ENCODE measurements at regions not wholly inside any gene's neighbourhood (a gene's known extent, or its start where the extent isn't known, plus 50 kb on each side); places are given as distances from the start of the nearest gene placed in this dataset.
"Not testable (repeated sequence)": the region's sequence is repeated elsewhere in the genome, so short reads cannot be mapped to it uniquely, and the experiment has no call there.

- DNase-seq: no peak
Observed at GRCh38 chr3:165716592-165716991, 120.6 kb downstream of the BCHE start.

GRCh38 chr3:165713479-165713878 lies 123.7 kb downstream of the BCHE start:
- no peak for DNase-seq

GRCh38 chr3:165712382-165712781 lies 124.8 kb downstream of the BCHE start:
- no peak for DNase-seq

GRCh38 chr3:165697910-165698309 lies 139.3 kb downstream of the BCHE start:
- DNase-seq: no peak

GRCh38 chr3:165696496-165696895 lies 140.7 kb downstream of the BCHE start:
- no peak for DNase-seq

- DNase-seq: no peak
Observed at GRCh38 chr3:165683947-165684346, 153.3 kb downstream of the BCHE start.

- no peak for DNase-seq
Observed at GRCh38 chr3:165682734-165683133, 154.5 kb downstream of the BCHE start.

- DNase-seq: no peak
Observed at GRCh38 chr3:165669967-165670366, 167.3 kb downstream of the BCHE start.

GRCh38 chr3:165669504-165669903 lies 167.7 kb downstream of the BCHE start:
- no peak for DNase-seq

GRCh38 chr3:165667676-165668075 lies 169.5 kb downstream of the BCHE start:
- DNase-seq: no peak

GRCh38 chr3:165658027-165658426 lies 179.2 kb downstream of the BCHE start:
- DNase-seq: no peak

GRCh38 chr3:165653130-165653778 lies 184.0 kb downstream of the BCHE start:
- no peak for DNase-seq

- not testable (repeated sequence) for DNase-seq
Observed at GRCh38 chr3:165649282-165649681, 187.9 kb downstream of the BCHE start.

- no peak for DNase-seq
Observed at GRCh38 chr3:165645191-165645590, 192.0 kb downstream of the BCHE start.

- no peak for DNase-seq
Observed at GRCh38 chr3:165644331-165644730, 192.9 kb downstream of the BCHE start.

- DNase-seq: no peak
Observed at GRCh38 chr3:165643425-165643824, 193.8 kb downstream of the BCHE start.

- DNase-seq: peak; percentile 55
Observed at GRCh38 chr3:165642761-165643420, 194.3 kb downstream of the BCHE start.

GRCh38 chr3:165641569-165642310 lies 195.5 kb downstream of the BCHE start:
- no peak for DNase-seq

- DNase-seq: no peak
Observed at GRCh38 chr3:165640970-165641369, 196.3 kb downstream of the BCHE start.

GRCh38 chr3:165640031-165640430 lies 197.2 kb downstream of the BCHE start:
- DNase-seq: no peak

GRCh38 chr3:165638034-165638433 lies 199.2 kb downstream of the BCHE start:
- no peak for DNase-seq

GRCh38 chr3:165636684-165637015 lies 200.6 kb downstream of the BCHE start:
- no peak for DNase-seq

- no peak for DNase-seq
Observed at GRCh38 chr3:165635791-165636683, 201.2 kb downstream of the BCHE start.
